MM.1S (cell line): ENCODE measurements at regions not wholly inside any gene's neighbourhood (a gene's known extent, or its start where the extent isn't known, plus 50 kb on each side); places are given as distances from the start of the nearest gene placed in this dataset.

ENCODE experiments used
- CTCF ChIP-seq: fragments of 300-600 bp; sonication (generic); IDR thresholded peaks from 2 replicates; pipeline ENCODE4 v1.5.1; 2016; ENCODE audit warnings: antibody characterized with exemption, low read length, mixed read lengths
- EZH2 ChIP-seq: fragments of 300-600 bp; sonication (generic); optimal IDR thresholded peaks from 2 replicates; pipeline ENCODE3; 2017; ENCODE audit warnings: low read depth, mild to moderate bottlenecking, antibody characterized with exemption, low read length, mixed read lengths

- TF ChIP-seq CTCF (no peak), EZH2 (no peak)
Measured at GRCh38 chr3:191593486-191593885, 132.5 kb downstream of the PYDC2 start.
